Sigmoid colon (tissue), 6 donors: ENCODE measurements at regions not wholly inside any gene's neighbourhood (a gene's known extent, or its start where the extent isn't known, plus 50 kb on each side); places are given as distances from the start of the nearest gene placed in this dataset.

Source experiments
- DNase-seq: peaks from one replicate; pipeline ENCODE4 v3.0.0-alpha.2; 2019
- H3K27ac ChIP-seq, 4 donors: fragments of 200-600 bp; sonication (generic); one replicate each; pipeline ENCODE4 v1.5.1; 2016 to 2019; ENCODE audit warnings: mild to moderate bottlenecking in 1 of 4
- H3K27me3 ChIP-seq, 3 donors: fragments of 200-600 bp; sonication (generic); one replicate each; pipeline ENCODE4 v1.5.1; 2019; ENCODE audit warnings: mild to moderate bottlenecking in 1 of 3
- H3K36me3 ChIP-seq, 4 donors: fragments of 200-600 bp; sonication (generic); one replicate each; pipeline ENCODE4 v1.5.1; 2016 to 2019
- H3K4me1 ChIP-seq, 4 donors: fragments of 200-600 bp; sonication (generic); one replicate each; pipeline ENCODE4 v1.5.1; 2017 to 2019
- H3K4me3 ChIP-seq, 4 donors: fragments of 200-600 bp; sonication (generic); one replicate each; pipeline ENCODE4 v1.5.1; 2017 to 2019; ENCODE audit warnings: mild to moderate bottlenecking in 2 of 4, moderate library complexity in 1 of 4
- H3K9me3 ChIP-seq, 4 donors: fragments of 200-600 bp in 3 of 4; sonication (generic) in 3 of 4; one replicate each; pipeline versions ENCODE4 v1.5.1 to v1.6.1; 2013 to 2019
- CTCF ChIP-seq, 4 experiments: fragments of 450-650 bp in 3 of 4; fragments of 200-600 bp in 1 of 4; IDR thresholded peaks; one replicate each; pipeline ENCODE4 v1.5.1; 2016 to 2019; ENCODE audit warnings: antibody characterized with exemption in 4 of 4, mild to moderate bottlenecking in 3 of 4, moderate library complexity in 2 of 4
- EP300 ChIP-seq, 4 donors: sonication (generic); formaldehyde crosslinking; IDR thresholded peaks; one replicate each; pipeline ENCODE4 v1.6.1; 2017; ENCODE audit warnings: antibody characterized with exemption in 4 of 4
- POLR2A ChIP-seq, 2 donors: fragments of 450-650 bp; IDR thresholded peaks; one replicate each; pipeline ENCODE4 v1.6.1; 2016; ENCODE audit warnings: antibody characterized with exemption in 2 of 2, mild to moderate bottlenecking in 2 of 2, moderate library complexity in 2 of 2
- POLR2AphosphoS5 ChIP-seq, 4 donors: sonication (generic); formaldehyde crosslinking; IDR thresholded peaks; one replicate each; pipeline ENCODE4 v1.6.1; 2017; ENCODE audit warnings: antibody characterized with exemption in 4 of 4
- WGBS, 2 donors: extraction: QIAGEN DNeasy Blood & Tissue Kit; methylation state at CpG; one replicate each; pipeline ENCODE4 v1.1.7; 2013; 5-methylcytosine and 5-hydroxymethylcytosine counted together
- intact Hi-C: fragments of 100-400 bp; cut with DNase I; formaldehyde crosslinking; loops from one replicate; pipeline ENCODE4 v1.15.1; 2023
- donor health status: healthy with polysubstance abuse.
- donor health status: healthy.

DNA sequence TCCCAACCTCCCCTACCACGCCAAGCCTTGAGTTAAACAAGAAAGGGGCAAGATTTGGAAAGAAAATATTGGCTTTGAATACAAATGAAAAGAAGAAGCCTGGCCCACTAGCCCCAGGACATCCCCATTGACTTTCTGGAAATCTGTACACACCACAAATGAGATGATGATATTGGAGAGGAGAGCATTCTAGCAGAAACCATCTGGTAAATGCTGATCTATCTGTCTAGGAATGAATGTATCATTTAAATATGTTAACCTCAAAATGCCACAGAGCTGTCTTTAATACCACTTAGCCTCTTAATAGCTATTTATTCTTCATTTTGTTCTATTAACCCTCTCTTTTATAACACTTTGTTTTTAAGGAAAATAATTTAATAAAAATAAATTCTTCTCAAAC, 270.2 kb upstream of the PDE4D start:
- H3K4me1 ChIP-seq, result no peaks in the 10 kb centered on the region
- no peaks in the 10 kb centered on the region for H3K27me3 ChIP-seq
- no peak for DNase-seq
- 78 to 92% methylated on average over 1 of the region's 1 CpG for WGBS, 2 donors
- TF ChIP-seq POLR2A (IDR thresholded peaks at IDR 0.05) (no peak), POLR2AphosphoS5 (IDR thresholded peaks at IDR 0.05) (no peak), EP300 (IDR thresholded peaks at IDR 0.05) (no peak), CTCF (IDR thresholded peaks at IDR 0.05) (no peak)
- no peaks in the 10 kb centered on the region for H3K36me3 ChIP-seq
- H3K4me3 ChIP-seq, result no peak overlapping the region
- no peaks in the 10 kb centered on the region for H3K9me3 ChIP-seq
- H3K27ac ChIP-seq, result no peak overlapping the region
- intact Hi-C loops, result no loop called here

- no peak for TF ChIP-seq CTCF (IDR thresholded peaks at IDR 0.05)
- no peak for TF ChIP-seq POLR2A (IDR thresholded peaks at IDR 0.05)
- TF ChIP-seq EP300 (IDR thresholded peaks at IDR 0.05), result no peak
- TF ChIP-seq POLR2AphosphoS5 (IDR thresholded peaks at IDR 0.05), result no peak
- DNase-seq, result no peak
Observed at GRCh38 chr5:60162441-60162840, 268.9 kb upstream of the PDE4D start.

GRCh38 chr5:60161340-60161934, 267.9 kb upstream of the PDE4D start:
- Histone ChIP-seq H3K4me3 (no peak overlapping the region), H3K27me3 (no peaks in the 10 kb centered on the region), H3K36me3 (no peaks in the 10 kb centered on the region), H3K27ac (no peak overlapping the region), H3K9me3 (no peaks in the 10 kb centered on the region), H3K4me1 (no peaks in the 10 kb centered on the region)
- TF ChIP-seq CTCF (IDR thresholded peaks at IDR 0.05) (no peak), POLR2AphosphoS5 (IDR thresholded peaks at IDR 0.05) (no peak), EP300 (IDR thresholded peaks at IDR 0.05) (no peak), POLR2A (IDR thresholded peaks at IDR 0.05) (no peak)
- DNase-seq, result no peak
- WGBS, 2 donors, result 61 to 65% methylated on average over 3 of the region's 3 CpGs
- intact Hi-C loops, result no loop called here

More at GRCh38 chr5:60162441-60162840, 268.9 kb upstream of the PDE4D start:
- Histone ChIP-seq H3K4me1 (no peaks in the 10 kb centered on the region), H3K27me3 (no peaks in the 10 kb centered on the region), H3K36me3 (no peaks in the 10 kb centered on the region), H3K27ac (no peak overlapping the region), H3K4me3 (no peak overlapping the region), H3K9me3 (no peaks in the 10 kb centered on the region)
- intact Hi-C loops, result no loop called here
- 80 to 94% methylated on average over 1 of the region's 1 CpG for WGBS, 2 donors

DNA sequence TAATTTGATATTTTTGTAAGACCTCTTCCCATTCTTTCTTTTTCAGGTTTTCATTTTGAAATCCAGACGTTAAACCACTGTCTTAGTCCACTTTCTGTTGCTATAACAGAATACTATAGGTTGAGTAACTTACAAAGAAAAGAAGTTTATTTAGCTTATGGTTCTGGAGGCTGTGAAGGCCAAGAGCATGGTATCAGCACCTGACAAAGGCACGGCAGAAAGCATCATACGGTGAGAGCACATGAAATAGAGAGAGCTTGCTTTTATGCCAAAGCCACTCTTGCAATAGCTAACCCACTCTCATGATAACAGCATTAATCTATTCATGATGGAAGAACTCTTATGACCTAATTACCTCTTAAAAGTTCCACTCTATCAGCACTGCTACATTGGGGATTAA, 255.6 kb upstream of the PDE4D start:
- Histone ChIP-seq H3K27me3 (no peaks in the 10 kb centered on the region), H3K4me3 (no peak overlapping the region), H3K36me3 (no peaks in the 10 kb centered on the region), H3K9me3 (peaks cover 0 to 2% (median 0%) of the 10 kb centered on the region in 4 donors), H3K27ac (no peak overlapping the region), H3K4me1 (no peaks in the 10 kb centered on the region)
- intact Hi-C loops, result no loop called here
- DNase-seq, result no peak
- TF ChIP-seq EP300 (IDR thresholded peaks at IDR 0.05), result no peak
- TF ChIP-seq POLR2AphosphoS5 (IDR thresholded peaks at IDR 0.05), result no peak
- no peak for TF ChIP-seq CTCF (IDR thresholded peaks at IDR 0.05)
- no peak for TF ChIP-seq POLR2A (IDR thresholded peaks at IDR 0.05)
- WGBS, 2 donors, result 54 to 61% methylated on average over 3 of the region's 3 CpGs

GRCh38 chr5:60148366-60148765, 254.8 kb upstream of the PDE4D start:
- 80 to 82% methylated on average over 1 of the region's 1 CpG for WGBS, 2 donors
- intact Hi-C loops, result no loop called here

More at GRCh38 chr5:60148366-60148765, 254.8 kb upstream of the PDE4D start:
- Histone ChIP-seq H3K27ac (no peak overlapping the region), H3K9me3 (peaks cover 0 to 2% (median 0%) of the 10 kb centered on the region in 4 donors), H3K27me3 (no peaks in the 10 kb centered on the region), H3K36me3 (no peaks in the 10 kb centered on the region), H3K4me1 (no peaks in the 10 kb centered on the region), H3K4me3 (no peak overlapping the region)
- TF ChIP-seq POLR2AphosphoS5 (IDR thresholded peaks at IDR 0.05) (no peak), POLR2A (IDR thresholded peaks at IDR 0.05) (no peak), CTCF (IDR thresholded peaks at IDR 0.05) (no peak), EP300 (IDR thresholded peaks at IDR 0.05) (no peak)
- DNase-seq, result no peak
